Fibroblast of skin of right quadriceps (primary cell): ENCODE measurements at regions not wholly inside any gene's neighbourhood (a gene's known extent, or its start where the extent isn't known, plus 50 kb on each side); places are given as distances from the start of the nearest gene placed in this dataset.
"Not testable (repeated sequence)": the region's sequence is repeated elsewhere in the genome, so short reads cannot be mapped to it uniquely, and the experiment has no call there.

Experiments
- DNase-seq: peaks from one replicate; pipeline ENCODE4 v3.0.0-alpha.2; 2013

GRCh38 chr22:25492841-25493734, 71.4 kb upstream of the GRK3 start:
- no peak for DNase-seq

- no peak for DNase-seq
Measured at GRCh38 chr22:25493794-25494193, 70.7 kb upstream of the GRK3 start.

GRCh38 chr22:25494774-25495173, 69.7 kb upstream of the GRK3 start:
- DNase-seq = no peak

GRCh38 chr22:25495285-25495684, 69.2 kb upstream of the GRK3 start:
- peak; percentile 9 for DNase-seq

- no peak for DNase-seq
Measured at GRCh38 chr22:25496396-25497064, 67.9 kb upstream of the GRK3 start.

GRCh38 chr22:25497181-25497641, 67.3 kb upstream of the GRK3 start:
- DNase-seq = peak; percentile 24

- DNase-seq = no peak
Measured at GRCh38 chr22:25497716-25498115, 66.8 kb upstream of the GRK3 start.

- not testable (repeated sequence) for DNase-seq
Measured at GRCh38 chr22:25500671-25501070, 63.8 kb upstream of the GRK3 start.

GRCh38 chr22:25504017-25504416, 60.5 kb upstream of the GRK3 start:
- DNase-seq = not testable (repeated sequence)

GRCh38 chr22:25508161-25508560, 56.3 kb upstream of the GRK3 start:
- DNase-seq = no peak

- DNase-seq = no peak
Measured at GRCh38 chr22:25508761-25509321, 55.6 kb upstream of the GRK3 start.

GRCh38 chr22:25509374-25509791, 55.1 kb upstream of the GRK3 start:
- no peak for DNase-seq

- DNase-seq = no peak
Measured at GRCh38 chr22:25510876-25511275, 53.6 kb upstream of the GRK3 start.

- no peak for DNase-seq
Measured at GRCh38 chr22:25511725-25512124, 52.8 kb upstream of the GRK3 start.

GRCh38 chr22:25514436-25515180, 49.9 kb upstream of the GRK3 start:
- DNase-seq = peak; percentile 25
